ENCODE measurements at regions not wholly inside any gene's neighbourhood (a gene's known extent, or its start where the extent isn't known, plus 50 kb on each side); places are given as distances from the start of the nearest gene placed in this dataset.

DNA sequence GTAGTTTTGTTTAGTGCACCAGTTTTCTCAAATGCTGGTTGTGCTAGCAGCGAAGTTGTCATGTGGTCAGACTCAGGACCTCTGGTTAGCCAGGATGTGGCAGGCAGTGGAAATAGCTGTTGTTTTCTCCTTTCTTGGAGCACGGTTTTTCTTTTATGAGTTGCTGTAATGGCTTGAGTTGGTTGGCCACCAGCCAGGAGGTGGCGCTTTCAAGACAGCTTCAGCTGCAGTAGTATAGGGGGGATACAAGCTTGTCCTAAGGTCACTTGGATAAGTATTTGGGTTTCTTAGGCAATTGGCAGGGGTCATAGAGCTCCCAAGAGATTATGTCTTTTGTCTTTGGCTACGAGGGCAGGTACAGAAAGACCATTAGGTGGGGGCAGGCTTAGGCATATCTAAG is 274.2 kb upstream of the TARS1 start:
- Histone ChIP-seq H3K4me1 (ENCODE audit: insufficient read depth, low read length) (no peaks in the 10 kb centered on the region), H4K20me1 (ENCODE audit: insufficient read depth, low read length) (no peaks in the 10 kb centered on the region), H3K9ac (ENCODE audit: insufficient read depth, low read depth, low read length) (no peak overlapping the region), H3K79me2 (ENCODE audit: insufficient read depth, low read length) (no peaks in the 10 kb centered on the region), H3K4me3 (replicated peaks in 1 of 3; ENCODE audit: insufficient read depth in 1 of 3, low read depth in 2 of 3, low read length in 3 of 3) (no peak overlapping the region), H2AFZ (ENCODE audit: low read length) (no peak overlapping the region), H3K36me3 (replicated peaks in 1 of 2; ENCODE audit: control insufficient read depth in 1 of 2, insufficient read depth in 2 of 2, low read length in 2 of 2) (no peaks in the 10 kb centered on the region), H3K4me2 (ENCODE audit: low read depth, low read length) (no peak overlapping the region), H3K27me3 (ENCODE audit: control insufficient read depth in 1 of 2, insufficient read depth in 2 of 2, low read length in 2 of 2) (no peaks in the 10 kb centered on the region), H3K9me3 (ENCODE audit: low read length) (peaks cover 21% of the 10 kb centered on the region), H3K27ac (ENCODE audit: extremely low read length, insufficient read depth, low read length) (no peak overlapping the region)
- TF ChIP-seq ATRX (CRISPR knock-in tag; IDR thresholded peaks at IDR 0.05; ENCODE audit: borderline replicate concordance), result no peak
- no peak for TF ChIP-seq ZSCAN30 (CRISPR knock-in tag; IDR thresholded peaks at IDR 0.05)
- TF ChIP-seq, protein P1, sequence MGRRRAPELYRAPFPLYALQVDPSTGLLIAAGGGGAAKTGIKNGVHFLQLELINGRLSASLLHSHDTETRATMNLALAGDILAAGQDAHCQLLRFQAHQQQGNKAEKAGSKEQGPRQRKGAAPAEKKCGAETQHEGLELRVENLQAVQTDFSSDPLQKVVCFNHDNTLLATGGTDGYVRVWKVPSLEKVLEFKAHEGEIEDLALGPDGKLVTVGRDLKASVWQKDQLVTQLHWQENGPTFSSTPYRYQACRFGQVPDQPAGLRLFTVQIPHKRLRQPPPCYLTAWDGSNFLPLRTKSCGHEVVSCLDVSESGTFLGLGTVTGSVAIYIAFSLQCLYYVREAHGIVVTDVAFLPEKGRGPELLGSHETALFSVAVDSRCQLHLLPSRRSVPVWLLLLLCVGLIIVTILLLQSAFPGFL (CRISPR knock-in tag; IDR thresholded peaks at IDR 0.05), result no peak
- TF ChIP-seq ZNF180 (CRISPR knock-in tag; IDR thresholded peaks at IDR 0.05; ENCODE audit: borderline replicate concordance, low read depth), result no peak
- TF ChIP-seq ZFP41 (CRISPR knock-in tag; IDR thresholded peaks at IDR 0.05; ENCODE audit: borderline replicate concordance), result no peak
- no peak for TF ChIP-seq SRY (CRISPR knock-in tag; IDR thresholded peaks at IDR 0.05)
- TF ChIP-seq HNF4A (CRISPR knock-in tag; IDR thresholded peaks at IDR 0.05), result no peak
- TF ChIP-seq, protein P2, sequence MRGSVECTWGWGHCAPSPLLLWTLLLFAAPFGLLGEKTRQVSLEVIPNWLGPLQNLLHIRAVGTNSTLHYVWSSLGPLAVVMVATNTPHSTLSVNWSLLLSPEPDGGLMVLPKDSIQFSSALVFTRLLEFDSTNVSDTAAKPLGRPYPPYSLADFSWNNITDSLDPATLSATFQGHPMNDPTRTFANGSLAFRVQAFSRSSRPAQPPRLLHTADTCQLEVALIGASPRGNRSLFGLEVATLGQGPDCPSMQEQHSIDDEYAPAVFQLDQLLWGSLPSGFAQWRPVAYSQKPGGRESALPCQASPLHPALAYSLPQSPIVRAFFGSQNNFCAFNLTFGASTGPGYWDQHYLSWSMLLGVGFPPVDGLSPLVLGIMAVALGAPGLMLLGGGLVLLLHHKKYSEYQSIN (CRISPR knock-in tag; IDR thresholded peaks at IDR 0.05; ENCODE audit: borderline replicate concordance), result no peak
- TF ChIP-seq MAZ (IDR thresholded peaks at IDR 0.05; ENCODE audit: borderline replicate concordance, low read depth, low read length), result no peak
- TF ChIP-seq MAZ (CRISPR knock-in tag; IDR thresholded peaks at IDR 0.05; ENCODE audit: low read depth), result no peak
- no peak for TF ChIP-seq ZNF33A (CRISPR knock-in tag; IDR thresholded peaks at IDR 0.05; ENCODE audit: borderline replicate concordance)
- TF ChIP-seq, protein P3, sequence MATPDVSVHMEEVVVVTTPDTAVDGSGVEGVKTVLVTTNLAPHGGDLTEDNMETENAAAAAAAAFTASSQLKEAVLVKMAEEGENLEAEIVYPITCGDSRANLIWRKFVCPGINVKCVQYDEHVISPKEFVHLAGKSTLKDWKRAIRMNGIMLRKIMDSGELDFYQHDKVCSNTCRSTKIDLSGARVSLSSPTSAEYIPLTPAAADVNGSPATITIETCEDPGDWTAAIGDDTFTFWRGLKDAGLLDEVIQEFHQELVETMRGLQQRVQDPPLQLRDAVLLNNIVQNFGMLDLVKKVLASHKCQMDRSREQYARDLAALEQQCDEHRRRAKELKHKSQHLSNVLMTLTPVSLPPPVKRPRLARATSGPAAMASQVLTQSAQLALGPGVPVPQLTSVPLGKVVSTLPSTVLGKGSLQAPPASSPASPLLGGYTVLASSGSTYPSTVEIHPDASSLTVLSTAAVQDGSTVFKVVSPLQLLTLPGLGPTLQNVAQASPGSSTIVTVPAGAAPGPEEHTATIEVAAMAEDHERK (CRISPR knock-in tag; IDR thresholded peaks at IDR 0.05; ENCODE audit: low read depth), result no peak
- TF ChIP-seq MXI1 (IDR thresholded peaks at IDR 0.05; ENCODE audit: borderline replicate concordance, low read depth, low read length), result no peak
- TF ChIP-seq, protein P4, sequence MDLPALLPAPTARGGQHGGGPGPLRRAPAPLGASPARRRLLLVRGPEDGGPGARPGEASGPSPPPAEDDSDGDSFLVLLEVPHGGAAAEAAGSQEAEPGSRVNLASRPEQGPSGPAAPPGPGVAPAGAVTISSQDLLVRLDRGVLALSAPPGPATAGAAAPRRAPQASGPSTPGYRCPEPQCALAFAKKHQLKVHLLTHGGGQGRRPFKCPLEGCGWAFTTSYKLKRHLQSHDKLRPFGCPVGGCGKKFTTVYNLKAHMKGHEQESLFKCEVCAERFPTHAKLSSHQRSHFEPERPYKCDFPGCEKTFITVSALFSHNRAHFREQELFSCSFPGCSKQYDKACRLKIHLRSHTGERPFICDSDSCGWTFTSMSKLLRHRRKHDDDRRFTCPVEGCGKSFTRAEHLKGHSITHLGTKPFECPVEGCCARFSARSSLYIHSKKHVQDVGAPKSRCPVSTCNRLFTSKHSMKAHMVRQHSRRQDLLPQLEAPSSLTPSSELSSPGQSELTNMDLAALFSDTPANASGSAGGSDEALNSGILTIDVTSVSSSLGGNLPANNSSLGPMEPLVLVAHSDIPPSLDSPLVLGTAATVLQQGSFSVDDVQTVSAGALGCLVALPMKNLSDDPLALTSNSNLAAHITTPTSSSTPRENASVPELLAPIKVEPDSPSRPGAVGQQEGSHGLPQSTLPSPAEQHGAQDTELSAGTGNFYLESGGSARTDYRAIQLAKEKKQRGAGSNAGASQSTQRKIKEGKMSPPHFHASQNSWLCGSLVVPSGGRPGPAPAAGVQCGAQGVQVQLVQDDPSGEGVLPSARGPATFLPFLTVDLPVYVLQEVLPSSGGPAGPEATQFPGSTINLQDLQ (CRISPR knock-in tag; IDR thresholded peaks at IDR 0.05), result no peak
- TF ChIP-seq, protein P5, sequence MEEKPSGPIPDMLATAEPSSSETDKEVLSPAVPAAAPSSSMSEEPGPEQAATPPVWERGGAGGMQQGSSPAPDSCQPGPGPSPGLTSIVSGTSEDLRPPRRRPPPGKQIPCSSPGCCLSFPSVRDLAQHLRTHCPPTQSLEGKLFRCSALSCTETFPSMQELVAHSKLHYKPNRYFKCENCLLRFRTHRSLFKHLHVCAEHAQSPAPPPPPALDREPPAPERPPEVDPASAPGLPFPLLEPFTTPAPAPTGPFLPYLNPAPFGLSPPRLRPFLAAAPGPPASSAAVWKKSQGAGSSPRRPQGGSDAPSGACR (CRISPR knock-in tag; IDR thresholded peaks at IDR 0.05), result no peak
- TF ChIP-seq, protein P6, sequence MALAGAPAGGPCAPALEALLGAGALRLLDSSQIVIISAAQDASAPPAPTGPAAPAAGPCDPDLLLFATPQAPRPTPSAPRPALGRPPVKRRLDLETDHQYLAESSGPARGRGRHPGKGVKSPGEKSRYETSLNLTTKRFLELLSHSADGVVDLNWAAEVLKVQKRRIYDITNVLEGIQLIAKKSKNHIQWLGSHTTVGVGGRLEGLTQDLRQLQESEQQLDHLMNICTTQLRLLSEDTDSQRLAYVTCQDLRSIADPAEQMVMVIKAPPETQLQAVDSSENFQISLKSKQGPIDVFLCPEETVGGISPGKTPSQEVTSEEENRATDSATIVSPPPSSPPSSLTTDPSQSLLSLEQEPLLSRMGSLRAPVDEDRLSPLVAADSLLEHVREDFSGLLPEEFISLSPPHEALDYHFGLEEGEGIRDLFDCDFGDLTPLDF (CRISPR knock-in tag; IDR thresholded peaks at IDR 0.05), result no peak
- no peak for TF ChIP-seq ZNF230 (CRISPR knock-in tag; IDR thresholded peaks at IDR 0.05)
- intact Hi-C loops (cut with micrococcal nuclease; ENCODE audit: unreplicated experiment), result loop anchor here (2.0 kb wide), 1 partner anchor 256 kb away; no protein-coding TSS in a partner anchor
- ATAC-seq (no peak), FAIRE-seq (no peak), DNase-seq (ENCODE audit: low spot score) (no peak)
- POLR2A ChIA-PET, result no interaction called here
- CTCF ChIA-PET (ENCODE audit: low intra/inter-chr PET ratio, low total read pairs), result no interaction called here
- BruUV-seq (replicated peaks), result no TSS peak
- 18% methylated on average over 3 of the region's 4 CpGs for WGBS (ENCODE audit: low lambda C conversion rate)
- in situ Hi-C loops (cut with HindIII; ENCODE audit: extremely low pct_ligation_motif_present, low pct_unique_long_range_greater_than_20kb), result no loop called here
